ENCODE measurements at regions not wholly inside any gene's neighbourhood (a gene's known extent, or its start where the extent isn't known, plus 50 kb on each side); places are given as distances from the start of the nearest gene placed in this dataset.
"Not testable (repeated sequence)": the region's sequence is repeated elsewhere in the genome, so short reads cannot be mapped to it uniquely, and the experiment has no call there.

DNA sequence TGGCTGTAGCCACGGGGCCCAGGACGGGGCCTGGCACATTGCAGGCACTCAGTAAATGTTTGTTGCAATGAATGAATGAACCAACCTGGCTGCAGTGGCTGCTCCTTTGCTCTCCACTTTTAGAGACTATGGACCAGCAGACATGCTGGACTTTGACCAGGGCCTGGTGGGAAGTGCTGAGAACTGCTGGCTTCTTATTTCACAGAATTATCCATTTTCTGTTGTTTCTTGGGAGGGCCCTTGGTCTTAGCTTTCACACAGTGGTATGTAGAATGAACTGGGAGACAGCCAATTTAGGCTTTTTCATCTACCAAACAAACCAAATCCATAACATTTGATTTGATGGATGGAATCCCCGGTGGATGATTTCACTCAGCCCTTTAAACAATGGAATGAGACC lies 78.0 kb upstream of the LHFPL2 start:
- in situ Hi-C loops (cut with HindIII; ENCODE audit: low sequenced_read_pairs): loop anchor here (5.0 kb wide), 1 partner anchor 99 kb away; no protein-coding TSS in a partner anchor

DNA sequence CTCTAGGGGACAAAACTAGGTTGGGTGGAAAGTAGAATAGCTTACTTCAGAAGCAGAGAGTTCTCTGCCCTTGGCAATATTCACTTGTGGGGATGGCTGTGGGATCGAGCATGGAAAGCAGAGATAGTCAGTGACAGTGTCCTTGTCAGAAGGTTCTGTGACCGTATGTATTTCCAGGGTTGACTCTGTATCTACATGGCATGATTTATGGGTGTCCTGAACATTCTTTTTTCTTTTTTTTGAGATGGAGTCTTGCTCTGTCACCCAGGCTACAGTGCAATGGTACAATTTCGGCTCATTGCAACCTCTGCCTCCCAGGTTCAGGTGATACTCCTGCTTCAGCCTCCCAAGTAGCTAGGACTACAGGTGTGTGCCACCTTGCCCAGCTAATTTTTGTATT lies 77.4 kb upstream of the LHFPL2 start:
- in situ Hi-C loops (cut with HindIII; ENCODE audit: low sequenced_read_pairs): loop anchor here (5.0 kb wide), 1 partner anchor 99 kb away; no protein-coding TSS in a partner anchor

GRCh38 chr5:78724061-78724460 lies 75.5 kb upstream of the LHFPL2 start:
- in situ Hi-C loops (cut with HindIII; ENCODE audit: low sequenced_read_pairs): no loop called here

DNA sequence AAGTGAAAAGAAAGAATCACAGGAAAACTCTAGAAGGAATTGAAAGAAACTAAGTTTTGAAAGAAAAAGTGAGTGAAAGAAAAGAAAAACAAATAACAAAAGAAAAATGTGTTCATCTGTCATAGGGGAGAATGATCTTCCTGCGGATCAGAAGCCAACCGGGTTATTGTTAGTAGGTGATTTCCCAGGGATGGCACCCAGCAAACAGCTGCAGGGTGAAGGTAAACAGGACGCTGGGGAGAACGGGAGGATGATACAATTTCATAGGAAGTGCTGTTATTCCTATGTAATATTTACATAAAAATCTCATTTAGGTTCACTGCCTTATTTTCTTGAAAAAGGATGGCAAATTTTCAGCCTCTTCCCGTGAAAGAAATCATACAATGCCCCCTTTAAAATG lies 72.4 kb upstream of the LHFPL2 start:
- in situ Hi-C loops (cut with HindIII; ENCODE audit: low sequenced_read_pairs): no loop called here

- in situ Hi-C loops (cut with HindIII; ENCODE audit: low sequenced_read_pairs): no loop called here
Observed at GRCh38 chr5:78720227-78720985, 71.8 kb upstream of the LHFPL2 start.

- in situ Hi-C loops (cut with HindIII; ENCODE audit: low sequenced_read_pairs): no loop called here
Observed at GRCh38 chr5:78719504-78720219, 71.1 kb upstream of the LHFPL2 start.

DNA sequence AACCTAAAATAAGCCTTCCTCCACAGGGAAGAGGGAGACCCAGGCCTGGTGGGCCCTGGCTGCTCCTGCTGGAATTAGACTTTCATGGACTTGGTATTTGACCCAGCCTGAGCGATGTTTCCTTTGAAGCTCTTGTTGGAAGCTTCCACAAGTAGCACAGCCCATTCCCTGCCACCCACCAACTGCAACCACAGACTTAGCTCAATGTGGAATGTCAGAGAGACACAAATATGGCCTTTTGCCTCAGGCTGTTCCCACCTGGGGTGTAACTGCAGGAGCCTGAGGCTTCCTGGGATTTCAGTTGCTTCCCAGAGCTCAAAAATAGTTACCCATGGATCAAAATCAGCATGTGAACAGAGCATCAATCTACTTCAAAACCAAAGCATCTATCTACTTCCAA lies 70.3 kb upstream of the LHFPL2 start:
- in situ Hi-C loops (cut with HindIII; ENCODE audit: low sequenced_read_pairs): no loop called here

DNA sequence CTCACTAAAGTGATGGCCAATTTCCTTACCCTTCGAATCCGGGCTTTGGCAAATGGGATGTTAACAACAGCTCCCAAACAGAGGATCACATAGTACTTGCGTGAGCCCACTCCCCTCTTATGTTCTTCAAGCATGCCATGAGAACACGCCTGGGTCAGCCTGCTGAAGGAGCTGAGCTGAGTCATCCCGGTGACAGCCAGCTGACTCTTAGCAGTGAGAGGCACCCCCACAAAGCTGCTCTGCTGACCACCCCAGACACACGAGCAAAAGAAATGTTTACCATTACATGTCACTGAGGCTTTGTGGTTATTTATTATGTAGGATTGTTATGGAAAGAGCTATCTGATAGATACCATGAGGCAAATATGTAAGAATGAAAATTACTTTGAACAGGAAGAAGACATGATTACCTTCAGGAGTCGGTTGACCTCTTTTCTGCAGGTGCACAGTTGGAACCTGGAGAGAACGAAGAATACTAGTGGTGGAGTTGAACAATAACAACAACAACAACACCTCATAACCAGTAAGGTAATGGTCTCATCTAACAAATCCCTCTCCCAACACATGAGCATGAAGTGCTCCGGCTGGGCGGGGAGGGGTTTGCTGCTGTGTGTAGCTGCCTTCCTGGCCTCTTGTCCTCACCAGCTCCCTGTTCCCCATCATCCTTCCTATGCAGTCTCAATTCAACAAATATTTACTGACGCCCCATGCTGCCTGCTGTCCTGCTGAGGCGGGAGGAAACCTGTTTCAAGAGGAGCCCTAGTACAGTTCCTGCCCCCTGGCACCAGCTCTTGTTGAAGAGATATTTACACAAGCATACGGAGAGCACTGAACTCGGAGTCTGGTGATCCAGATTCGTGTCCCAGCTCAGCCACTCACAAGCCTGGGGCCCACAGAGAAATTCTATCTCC lies 69.4 kb upstream of the LHFPL2 start:
- in situ Hi-C loops (cut with HindIII; ENCODE audit: low sequenced_read_pairs): no loop called here

- in situ Hi-C loops (cut with HindIII; ENCODE audit: low sequenced_read_pairs): no loop called here
Observed at GRCh38 chr5:78716206-78716605, 67.6 kb upstream of the LHFPL2 start.

DNA sequence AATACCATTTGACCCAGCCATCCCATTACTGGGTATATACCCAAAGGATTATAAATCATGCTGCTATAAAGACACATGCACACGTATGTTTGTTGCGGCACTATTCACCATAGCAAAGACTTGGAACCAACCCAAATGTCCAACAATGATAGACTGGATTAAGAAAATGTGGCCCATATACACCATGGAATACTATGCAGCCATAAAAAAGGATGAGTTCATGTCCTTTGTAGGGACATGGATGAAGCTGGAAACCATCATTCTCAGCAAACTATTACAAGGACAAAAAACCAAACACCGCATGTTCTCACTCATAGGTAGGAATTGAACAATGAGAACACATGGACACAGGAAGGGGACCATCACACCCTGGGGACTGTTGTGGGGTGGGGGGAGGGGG lies 66.8 kb upstream of the LHFPL2 start:
- in situ Hi-C loops (cut with HindIII; ENCODE audit: low sequenced_read_pairs): not testable (repeated sequence)

DNA sequence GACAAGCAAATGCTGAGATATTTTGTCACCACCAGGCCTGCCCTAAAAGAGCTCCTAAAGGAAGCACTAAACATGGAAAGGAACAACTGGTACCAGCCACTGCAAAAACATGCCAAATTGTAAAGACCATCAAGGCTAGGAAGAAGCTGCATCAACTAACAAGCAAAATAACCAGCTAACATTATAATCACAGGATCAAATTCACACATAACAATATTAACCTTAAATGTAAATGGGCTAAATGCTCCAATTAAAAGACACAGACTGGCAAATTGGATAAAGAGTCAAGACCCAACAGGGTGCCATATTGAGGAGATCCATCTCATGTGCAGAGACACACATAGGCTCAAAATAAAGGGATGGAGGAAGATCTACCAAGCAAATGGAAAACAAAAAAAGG lies 63.1 kb upstream of the LHFPL2 start:
- in situ Hi-C loops (cut with HindIII; ENCODE audit: low sequenced_read_pairs): not testable (repeated sequence)

GRCh38 chr5:78709729-78710430 lies 61.3 kb upstream of the LHFPL2 start:
- in situ Hi-C loops (cut with HindIII; ENCODE audit: low sequenced_read_pairs): not testable (repeated sequence)

DNA sequence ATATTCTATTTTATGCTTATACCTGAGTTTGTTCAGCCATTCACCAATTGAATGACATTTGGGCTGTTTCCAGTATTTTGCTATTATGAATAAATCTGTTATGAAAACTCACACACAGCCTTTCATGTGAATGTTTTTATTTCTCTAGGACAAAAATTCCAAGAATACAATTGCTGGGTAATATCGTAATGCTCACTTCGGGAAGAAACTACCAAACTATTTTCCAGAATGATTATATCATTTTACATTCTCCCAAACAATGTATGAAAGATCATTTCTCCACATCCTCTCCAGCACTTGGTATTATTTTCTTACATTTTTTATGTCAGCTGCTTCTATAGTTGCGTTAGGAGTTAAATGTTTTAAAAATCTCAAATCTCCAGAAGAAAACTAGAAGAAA lies 58.3 kb upstream of the LHFPL2 start:
- in situ Hi-C loops (cut with HindIII; ENCODE audit: low sequenced_read_pairs): no loop called here

GRCh38 chr5:78706381-78706780 lies 57.8 kb upstream of the LHFPL2 start:
- in situ Hi-C loops (cut with HindIII; ENCODE audit: low sequenced_read_pairs): no loop called here

- in situ Hi-C loops (cut with HindIII; ENCODE audit: low sequenced_read_pairs): no loop called here
Observed at GRCh38 chr5:78705826-78706225, 57.3 kb upstream of the LHFPL2 start.

DNA sequence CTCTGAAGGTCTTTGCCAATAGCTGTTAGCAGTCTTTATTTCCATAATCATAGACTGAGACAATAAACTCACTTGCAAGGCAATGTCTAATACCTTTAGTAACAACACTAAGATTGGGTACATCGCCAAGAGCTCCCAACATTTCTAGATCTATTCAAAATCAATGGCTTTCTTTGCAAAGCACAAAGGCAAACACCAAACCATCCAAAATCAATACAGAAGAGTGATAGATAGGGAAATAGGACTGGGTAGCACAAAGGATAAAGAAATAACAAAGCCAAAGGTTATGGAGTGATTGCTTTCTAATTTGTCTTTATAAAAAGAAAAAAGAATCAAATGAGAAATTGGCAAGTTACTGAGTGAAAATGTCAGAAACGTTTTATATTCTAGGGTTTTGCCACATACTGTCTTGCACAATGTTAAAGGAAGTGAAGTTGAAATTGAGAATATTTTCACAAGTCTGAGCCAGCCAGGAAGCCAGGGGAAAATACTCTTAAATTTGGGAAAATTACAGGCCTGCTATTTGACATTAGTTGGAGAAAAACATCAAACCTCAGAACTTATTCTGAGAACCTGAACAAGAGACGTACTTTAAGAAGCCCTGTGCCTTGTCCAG lies 53.3 kb upstream of the LHFPL2 start:
- in situ Hi-C loops (cut with HindIII; ENCODE audit: low sequenced_read_pairs): no loop called here

DNA sequence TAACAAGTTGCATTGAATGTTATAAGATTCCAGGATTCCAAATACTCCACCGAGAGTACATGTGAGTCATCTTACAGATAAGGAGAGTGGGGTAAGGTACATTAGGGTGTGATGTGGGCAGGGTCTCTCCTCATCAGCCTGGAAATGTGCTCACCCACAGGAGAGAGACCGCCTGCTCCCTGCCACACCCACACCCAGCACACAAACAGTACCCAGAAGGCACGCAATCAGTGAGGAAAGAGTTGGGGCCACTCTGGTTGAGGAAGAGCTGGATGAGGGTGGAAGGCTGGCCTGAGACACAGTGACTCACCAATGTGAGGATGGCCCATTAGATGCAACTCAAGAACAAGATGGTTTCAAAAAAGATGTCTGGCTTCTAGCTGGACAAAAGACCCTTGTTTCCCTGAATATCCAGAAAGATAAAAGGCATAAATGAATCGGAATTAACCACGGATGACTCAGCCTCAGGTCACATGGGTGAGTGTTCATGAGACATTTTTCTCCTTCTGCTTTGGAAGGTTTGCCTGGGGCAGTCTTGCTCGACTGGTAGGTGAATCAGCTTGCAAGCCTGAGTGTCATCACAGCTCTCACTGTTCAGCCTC lies 51.1 kb upstream of the LHFPL2 start:
- in situ Hi-C loops (cut with HindIII; ENCODE audit: low sequenced_read_pairs): loop anchor here (5.0 kb wide), 1 partner anchor 48 kb away; no protein-coding TSS in a partner anchor

DNA sequence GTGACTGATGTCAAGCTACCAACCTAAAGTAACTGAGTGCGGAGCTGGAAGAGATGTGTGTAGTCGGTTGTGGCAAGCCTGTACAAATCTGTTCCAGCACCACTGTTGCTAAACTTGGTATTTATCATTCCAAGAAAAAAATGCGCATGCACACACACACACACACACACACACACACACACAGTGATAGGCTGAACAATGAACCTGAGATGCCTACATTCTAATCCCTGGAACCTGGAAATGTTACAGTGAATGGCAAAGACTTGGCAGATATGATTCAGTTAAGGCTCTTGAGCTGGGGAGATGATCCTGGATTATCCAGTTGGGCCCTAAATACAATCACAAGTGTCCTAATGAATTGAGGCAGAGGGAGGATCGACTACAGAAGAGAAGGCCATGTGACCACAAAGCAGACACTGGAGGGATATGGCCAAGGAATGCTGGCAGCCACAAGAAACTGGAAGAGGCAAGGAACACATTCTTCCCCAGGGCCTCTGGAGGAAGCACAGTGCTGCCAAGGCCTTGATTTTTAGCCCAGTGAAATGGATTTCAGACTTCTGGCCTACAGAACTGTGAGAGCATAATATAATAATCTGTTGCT lies 49.7 kb upstream of the LHFPL2 start:
- in situ Hi-C loops (cut with HindIII; ENCODE audit: low sequenced_read_pairs): loop anchor here (5.0 kb wide), 1 partner anchor 49 kb away; no protein-coding TSS in a partner anchor

All from endothelial cell of hepatic sinusoid (primary cell).